ENCODE measurements at regions not wholly inside any gene's neighbourhood (a gene's known extent, or its start where the extent isn't known, plus 50 kb on each side); places are given as distances from the start of the nearest gene placed in this dataset.

DNA sequence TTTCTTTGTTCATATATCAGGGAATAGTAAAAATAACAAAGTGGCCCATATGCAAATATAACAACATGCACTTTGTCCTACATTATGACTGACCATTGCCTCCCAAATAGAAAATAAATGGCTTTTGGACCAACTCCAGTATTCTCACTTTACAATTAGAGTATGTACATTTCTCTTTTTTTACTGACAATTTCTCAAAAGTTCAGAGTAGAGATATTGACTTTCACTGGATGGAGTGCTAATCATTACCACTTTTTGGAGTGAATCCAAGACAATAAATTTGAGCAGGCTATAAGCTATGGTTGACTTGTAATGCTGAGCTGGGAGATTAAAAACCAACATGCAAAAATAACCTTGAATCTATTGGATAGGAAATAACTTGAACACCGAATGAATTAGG, 987.4 kb downstream of the SUCLG1 start:
- peaks cover 5% of the 10 kb centered on the region for H3K9me3 ChIP-seq (ENCODE audit: control insufficient read depth, low read length)
- DNase-seq (ENCODE audit: low read depth) = no peak
- H3K4me1 ChIP-seq (ENCODE audit: control insufficient read depth, insufficient read depth, low read length) = no peaks in the 10 kb centered on the region
- no peak overlapping the region for H3K4me3 ChIP-seq (ENCODE audit: low read length)
- no peaks in the 10 kb centered on the region for H3K36me3 ChIP-seq (ENCODE audit: control insufficient read depth, insufficient read depth, low read length, severe bottlenecking)
- no peak overlapping the region for H3K9ac ChIP-seq (ENCODE audit: low read length)
- no peaks in the 10 kb centered on the region for H3K27me3 ChIP-seq (replicated peaks; ENCODE audit: control insufficient read depth, insufficient read depth, low read length)

DNA sequence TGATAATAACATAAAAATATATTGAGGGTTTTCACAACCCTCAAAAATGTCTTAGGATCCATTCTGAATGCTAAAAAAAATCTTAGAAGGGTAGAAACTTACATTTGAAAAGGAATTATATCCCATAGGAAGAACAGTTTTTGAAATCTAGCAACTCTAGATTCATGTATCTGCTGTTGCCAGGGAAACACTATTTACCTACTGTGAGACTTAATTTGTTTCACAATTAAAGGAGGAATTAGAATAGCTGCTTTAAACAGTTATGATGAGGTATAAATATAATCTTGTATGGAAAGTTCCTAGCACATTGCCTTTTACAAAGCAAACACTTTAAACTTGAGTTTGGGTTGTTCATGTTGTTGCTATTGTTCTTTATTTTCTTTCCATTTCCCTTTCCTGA, 988.2 kb downstream of the SUCLG1 start:
- Histone ChIP-seq H3K27me3 (replicated peaks; ENCODE audit: control insufficient read depth, insufficient read depth, low read length) (no peaks in the 10 kb centered on the region), H3K9me3 (ENCODE audit: control insufficient read depth, low read length) (peaks cover 5% of the 10 kb centered on the region), H3K9ac (ENCODE audit: low read length) (no peak overlapping the region), H3K36me3 (ENCODE audit: control insufficient read depth, insufficient read depth, low read length, severe bottlenecking) (no peaks in the 10 kb centered on the region), H3K4me3 (ENCODE audit: low read length) (no peak overlapping the region), H3K4me1 (ENCODE audit: control insufficient read depth, insufficient read depth, low read length) (no peaks in the 10 kb centered on the region)
- DNase-seq (ENCODE audit: low read depth) = no peak

DNA sequence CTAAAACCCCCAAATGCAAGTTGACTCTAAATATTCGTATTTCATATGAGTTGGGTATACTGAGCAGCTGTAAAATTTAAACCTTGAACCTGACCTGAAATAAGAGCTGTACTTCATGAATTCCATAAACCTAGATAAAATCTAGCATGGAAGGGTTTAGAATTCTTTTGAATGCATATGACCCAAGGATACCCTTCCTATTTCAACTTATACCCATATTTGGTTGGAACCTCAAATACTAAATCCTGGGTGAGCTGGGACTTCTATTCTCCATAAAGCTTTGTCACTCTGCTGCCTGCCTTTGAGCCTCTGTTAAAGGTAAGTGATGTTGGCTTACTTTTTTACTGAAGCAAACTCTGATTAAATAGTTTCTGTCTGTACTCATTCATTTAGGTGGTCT, 994.6 kb downstream of the SUCLG1 start:
- H3K27me3 ChIP-seq (replicated peaks; ENCODE audit: control insufficient read depth, insufficient read depth, low read length) = no peaks in the 10 kb centered on the region
- no peak overlapping the region for H3K4me3 ChIP-seq (ENCODE audit: low read length)
- no peaks in the 10 kb centered on the region for H3K36me3 ChIP-seq (ENCODE audit: control insufficient read depth, insufficient read depth, low read length, severe bottlenecking)
- DNase-seq (ENCODE audit: low read depth) = peak; percentile 23
- H3K9me3 ChIP-seq (ENCODE audit: control insufficient read depth, low read length) = no peaks in the 10 kb centered on the region
- no peaks in the 10 kb centered on the region for H3K4me1 ChIP-seq (ENCODE audit: control insufficient read depth, insufficient read depth, low read length)
- H3K9ac ChIP-seq (ENCODE audit: low read length) = no peak overlapping the region

DNA sequence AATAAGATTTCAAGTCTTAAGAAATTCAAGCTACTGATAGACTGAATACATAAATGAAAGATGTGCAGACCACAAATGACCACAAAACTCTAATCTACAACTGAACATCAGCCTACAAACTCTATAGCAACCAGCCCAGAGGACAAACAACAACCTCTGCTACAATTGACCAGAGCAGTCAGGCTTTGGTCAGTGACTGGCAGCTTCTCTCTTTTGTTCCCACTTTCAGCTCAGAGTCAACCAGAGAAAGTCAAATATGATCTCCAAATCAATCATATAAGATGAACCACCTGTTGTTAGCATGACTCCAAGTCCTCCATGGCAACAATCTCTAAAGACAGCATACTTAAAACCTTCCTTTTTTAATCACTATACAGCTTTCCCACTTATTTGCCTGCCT, 996.2 kb downstream of the SUCLG1 start:
- Histone ChIP-seq H3K36me3 (ENCODE audit: control insufficient read depth, insufficient read depth, low read length, severe bottlenecking) (no peaks in the 10 kb centered on the region), H3K9ac (ENCODE audit: low read length) (no peak overlapping the region), H3K27me3 (replicated peaks; ENCODE audit: control insufficient read depth, insufficient read depth, low read length) (no peaks in the 10 kb centered on the region), H3K4me3 (ENCODE audit: low read length) (no peak overlapping the region), H3K4me1 (ENCODE audit: control insufficient read depth, insufficient read depth, low read length) (no peaks in the 10 kb centered on the region), H3K9me3 (ENCODE audit: control insufficient read depth, low read length) (no peaks in the 10 kb centered on the region)
- DNase-seq (ENCODE audit: low read depth) = no peak

DNA sequence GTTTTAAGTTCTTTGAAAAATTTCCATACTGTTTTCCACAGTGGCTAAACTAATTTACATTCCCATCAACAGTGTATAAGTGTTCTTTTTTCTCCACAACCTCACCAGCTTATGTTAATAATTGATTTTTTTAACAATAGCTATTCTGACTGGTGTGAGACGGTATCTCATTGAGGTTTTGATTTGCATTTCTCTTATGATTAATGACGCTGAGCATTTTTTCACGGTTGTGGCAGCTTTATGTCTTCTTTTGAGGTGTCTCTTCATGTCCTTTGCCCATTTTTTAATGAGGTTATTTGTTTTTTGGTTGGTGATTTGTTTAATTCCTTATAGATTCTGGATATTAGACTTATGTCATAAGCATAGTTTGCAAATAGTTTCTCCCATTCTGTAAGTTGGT, 997.9 kb downstream of the SUCLG1 start:
- H3K27me3 ChIP-seq (replicated peaks; ENCODE audit: control insufficient read depth, insufficient read depth, low read length) = no peaks in the 10 kb centered on the region
- H3K4me1 ChIP-seq (ENCODE audit: control insufficient read depth, insufficient read depth, low read length) = no peaks in the 10 kb centered on the region
- no peaks in the 10 kb centered on the region for H3K36me3 ChIP-seq (ENCODE audit: control insufficient read depth, insufficient read depth, low read length, severe bottlenecking)
- H3K4me3 ChIP-seq (ENCODE audit: low read length) = no peak overlapping the region
- H3K9me3 ChIP-seq (ENCODE audit: control insufficient read depth, low read length) = no peaks in the 10 kb centered on the region
- H3K9ac ChIP-seq (ENCODE audit: low read length) = no peak overlapping the region
- DNase-seq (ENCODE audit: low read depth) = no peak

DNA sequence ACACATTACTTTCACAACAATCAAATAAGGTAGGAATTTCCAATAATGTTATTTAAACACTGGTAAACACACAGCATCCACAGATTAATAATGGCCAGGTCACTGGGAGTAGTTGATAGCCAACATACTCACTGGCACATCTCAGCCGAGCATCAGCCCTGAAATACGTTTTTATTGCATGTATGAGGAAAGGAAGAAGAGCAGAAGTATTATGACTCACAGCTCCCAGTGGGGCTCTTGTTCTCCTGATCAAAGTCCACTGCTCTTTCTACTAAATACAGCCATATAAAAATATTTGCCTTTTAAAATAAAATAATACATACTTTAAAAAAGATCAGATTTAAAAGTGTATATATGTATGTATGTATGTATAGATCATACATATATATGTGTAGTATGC, 999.6 kb downstream of the SUCLG1 start:
- H3K4me1 ChIP-seq (ENCODE audit: control insufficient read depth, insufficient read depth, low read length) = no peaks in the 10 kb centered on the region
- no peaks in the 10 kb centered on the region for H3K27me3 ChIP-seq (replicated peaks; ENCODE audit: control insufficient read depth, insufficient read depth, low read length)
- no peaks in the 10 kb centered on the region for H3K36me3 ChIP-seq (ENCODE audit: control insufficient read depth, insufficient read depth, low read length, severe bottlenecking)
- H3K9ac ChIP-seq (ENCODE audit: low read length) = no peak overlapping the region
- no peak for DNase-seq (ENCODE audit: low read depth)
- no peaks in the 10 kb centered on the region for H3K9me3 ChIP-seq (ENCODE audit: control insufficient read depth, low read length)
- no peak overlapping the region for H3K4me3 ChIP-seq (ENCODE audit: low read length)

DNA sequence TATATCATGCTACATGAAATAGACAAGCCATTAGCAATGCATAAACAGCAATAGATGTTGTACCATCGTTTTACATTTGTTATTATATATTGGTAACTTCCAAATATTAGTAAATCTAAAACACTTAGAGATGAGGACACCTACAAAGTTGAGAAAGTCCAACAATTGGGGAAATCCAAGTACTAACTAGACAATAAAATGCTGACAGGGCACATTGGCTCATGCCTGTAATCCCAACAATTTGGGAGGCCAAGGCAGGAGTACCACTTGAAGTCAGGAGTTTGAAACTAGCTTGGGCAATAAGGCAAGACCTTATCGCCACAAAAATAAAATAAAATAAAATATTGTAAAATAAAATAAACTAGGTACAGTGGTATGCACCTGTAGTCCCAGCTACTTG, 1023.1 kb downstream of the SUCLG1 start:
- Histone ChIP-seq H3K4me3 (ENCODE audit: low read length) (no peak overlapping the region), H3K4me1 (ENCODE audit: control insufficient read depth, insufficient read depth, low read length) (no peaks in the 10 kb centered on the region), H3K9ac (ENCODE audit: low read length) (no peak overlapping the region), H3K36me3 (ENCODE audit: control insufficient read depth, insufficient read depth, low read length, severe bottlenecking) (no peaks in the 10 kb centered on the region), H3K9me3 (ENCODE audit: control insufficient read depth, low read length) (no peaks in the 10 kb centered on the region), H3K27me3 (replicated peaks; ENCODE audit: control insufficient read depth, insufficient read depth, low read length) (no peaks in the 10 kb centered on the region)
- DNase-seq (ENCODE audit: low read depth) = no peak

DNA sequence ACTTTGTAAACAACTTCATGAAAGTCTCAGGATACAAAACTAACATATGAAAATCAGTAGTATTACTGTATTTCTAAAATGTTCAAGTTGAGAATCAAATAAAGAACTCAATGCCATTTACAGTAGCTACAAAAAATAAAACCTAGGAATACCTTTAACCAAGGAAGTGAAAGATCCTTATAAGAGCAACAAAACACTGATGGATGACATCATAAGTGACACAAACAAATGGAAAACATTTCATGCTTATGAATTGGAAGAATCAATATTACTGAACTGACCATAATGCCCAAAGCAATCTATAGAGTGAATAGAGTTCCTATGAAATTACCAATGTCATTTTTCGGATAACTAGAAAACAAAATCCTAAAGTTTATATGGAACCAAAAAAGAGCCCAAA, 1038.1 kb downstream of the SUCLG1 start:
- no peaks in the 10 kb centered on the region for H3K36me3 ChIP-seq (ENCODE audit: control insufficient read depth, insufficient read depth, low read length, severe bottlenecking)
- no peak overlapping the region for H3K9ac ChIP-seq (ENCODE audit: low read length)
- H3K9me3 ChIP-seq (ENCODE audit: control insufficient read depth, low read length) = peaks cover 34% of the 10 kb centered on the region
- H3K27me3 ChIP-seq (replicated peaks; ENCODE audit: control insufficient read depth, insufficient read depth, low read length) = no peaks in the 10 kb centered on the region
- no peaks in the 10 kb centered on the region for H3K4me1 ChIP-seq (ENCODE audit: control insufficient read depth, insufficient read depth, low read length)
- H3K4me3 ChIP-seq (ENCODE audit: low read length) = no peak overlapping the region
- no peak for DNase-seq (ENCODE audit: low read depth)

DNA sequence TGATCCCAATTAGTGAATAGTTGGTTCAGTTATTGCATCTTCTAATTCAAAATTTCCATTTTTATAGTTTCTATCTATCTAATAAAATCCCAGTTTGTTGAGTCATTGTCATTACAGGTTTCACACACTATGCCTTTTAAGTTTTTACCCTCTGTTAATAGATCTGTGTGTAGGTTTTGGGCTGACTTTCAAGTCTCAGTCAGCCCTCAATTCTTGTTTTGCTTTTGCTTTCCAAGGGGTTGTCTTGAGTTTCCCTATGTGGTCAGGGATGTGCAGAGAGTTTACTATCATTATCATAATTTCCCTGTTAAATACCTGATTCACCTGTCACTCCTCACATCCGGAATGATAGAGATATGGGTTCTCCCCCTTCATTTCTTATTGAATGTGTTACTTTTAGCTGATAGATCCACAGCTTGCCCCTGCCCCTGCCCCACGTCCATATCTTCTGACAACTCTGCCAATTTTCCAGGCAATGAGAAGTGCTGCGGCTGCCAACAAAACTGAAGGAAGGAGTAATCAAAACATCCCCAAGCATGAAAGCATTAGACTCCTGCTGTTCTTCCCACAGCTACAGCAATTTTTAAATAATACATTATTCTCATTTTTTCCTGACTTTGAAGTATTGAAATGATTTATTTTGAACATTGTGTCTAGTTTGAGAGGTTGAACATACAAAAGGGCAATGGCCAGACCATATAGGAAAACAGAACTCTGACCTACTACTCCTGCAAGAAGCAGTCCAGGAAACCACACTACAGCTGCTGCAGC, 1064.8 kb downstream of the SUCLG1 start:
- Histone ChIP-seq H3K4me1 (ENCODE audit: control insufficient read depth, insufficient read depth, low read length) (no peaks in the 10 kb centered on the region), H3K36me3 (ENCODE audit: control insufficient read depth, insufficient read depth, low read length, severe bottlenecking) (no peaks in the 10 kb centered on the region), H3K27me3 (replicated peaks; ENCODE audit: control insufficient read depth, insufficient read depth, low read length) (no peaks in the 10 kb centered on the region), H3K4me3 (ENCODE audit: low read length) (no peak overlapping the region), H3K9ac (ENCODE audit: low read length) (no peak overlapping the region), H3K9me3 (ENCODE audit: control insufficient read depth, low read length) (no peaks in the 10 kb centered on the region)
- DNase-seq (ENCODE audit: low read depth) = no peak

DNA sequence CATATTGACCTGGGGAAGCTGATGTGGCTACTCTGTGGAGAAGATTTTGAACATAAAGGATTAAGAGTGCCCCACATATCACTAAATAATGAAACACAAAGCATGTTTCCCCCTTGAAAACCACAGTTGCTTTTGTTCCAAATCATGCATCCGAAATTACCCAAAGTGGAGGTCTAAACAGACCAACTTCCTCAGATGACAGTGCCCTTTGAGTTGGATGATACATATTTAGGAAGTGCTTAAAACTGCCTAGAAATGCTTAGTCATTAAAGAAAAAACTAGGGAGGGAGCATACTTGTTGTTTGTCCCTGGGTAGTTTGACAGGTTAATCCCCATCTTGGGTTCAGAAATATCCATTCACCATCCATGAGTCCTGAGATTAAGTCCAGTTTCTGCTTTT, 1070.3 kb downstream of the SUCLG1 start:
- H3K36me3 ChIP-seq (ENCODE audit: control insufficient read depth, insufficient read depth, low read length, severe bottlenecking) = no peaks in the 10 kb centered on the region
- H3K9ac ChIP-seq (ENCODE audit: low read length) = no peak overlapping the region
- no peaks in the 10 kb centered on the region for H3K9me3 ChIP-seq (ENCODE audit: control insufficient read depth, low read length)
- H3K27me3 ChIP-seq (replicated peaks; ENCODE audit: control insufficient read depth, insufficient read depth, low read length) = no peaks in the 10 kb centered on the region
- H3K4me1 ChIP-seq (ENCODE audit: control insufficient read depth, insufficient read depth, low read length) = no peaks in the 10 kb centered on the region
- no peak overlapping the region for H3K4me3 ChIP-seq (ENCODE audit: low read length)
- no peak for DNase-seq (ENCODE audit: low read depth)

DNA sequence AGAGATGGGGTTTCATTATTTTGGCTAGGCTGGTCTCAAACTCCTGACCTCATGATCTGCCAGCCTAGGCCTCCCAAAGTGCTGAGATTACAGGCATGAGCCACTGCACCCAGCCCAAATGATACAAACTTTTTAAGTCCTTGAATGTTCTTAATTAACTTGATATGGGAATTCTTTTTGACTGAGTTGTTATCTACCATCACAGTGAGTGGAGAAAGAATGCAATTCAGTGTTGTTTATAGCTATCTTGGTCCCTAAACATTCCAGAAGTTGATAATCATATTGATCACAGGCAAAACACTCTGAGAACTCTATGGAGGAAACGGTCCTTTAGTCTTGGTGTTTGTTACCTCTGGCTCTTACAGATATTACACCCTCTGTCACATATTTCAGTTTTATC, 1072.5 kb downstream of the SUCLG1 start:
- Histone ChIP-seq H3K4me1 (ENCODE audit: control insufficient read depth, insufficient read depth, low read length) (no peaks in the 10 kb centered on the region), H3K4me3 (ENCODE audit: low read length) (no peak overlapping the region), H3K36me3 (ENCODE audit: control insufficient read depth, insufficient read depth, low read length, severe bottlenecking) (no peaks in the 10 kb centered on the region), H3K9me3 (ENCODE audit: control insufficient read depth, low read length) (no peaks in the 10 kb centered on the region), H3K9ac (ENCODE audit: low read length) (no peak overlapping the region), H3K27me3 (replicated peaks; ENCODE audit: control insufficient read depth, insufficient read depth, low read length) (no peaks in the 10 kb centered on the region)
- no peak for DNase-seq (ENCODE audit: low read depth)

DNA sequence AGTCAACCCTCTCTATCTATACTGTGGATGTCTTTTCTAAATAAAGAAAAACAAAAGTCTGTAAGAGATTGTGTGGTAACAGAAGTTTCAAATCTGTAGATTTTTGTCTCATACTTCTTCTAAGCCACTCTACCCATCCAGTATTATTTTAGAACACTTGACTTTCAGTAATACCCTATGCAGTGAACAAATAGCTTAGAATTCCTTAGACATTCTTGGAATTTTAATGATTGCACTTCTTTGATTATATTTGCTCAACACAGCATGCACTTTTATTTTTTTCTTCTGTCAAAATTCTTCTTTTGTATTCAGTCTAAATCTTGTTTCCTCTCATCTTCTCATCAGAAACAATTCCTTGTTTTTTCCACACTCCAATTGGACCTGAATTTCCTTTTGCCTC, 1080.2 kb downstream of the SUCLG1 start:
- no peaks in the 10 kb centered on the region for H3K36me3 ChIP-seq (ENCODE audit: control insufficient read depth, insufficient read depth, low read length, severe bottlenecking)
- peak; percentile 62 for DNase-seq (ENCODE audit: low read depth)
- H3K4me3 ChIP-seq (ENCODE audit: low read length) = no peak overlapping the region
- H3K9ac ChIP-seq (ENCODE audit: low read length) = no peak overlapping the region
- H3K9me3 ChIP-seq (ENCODE audit: control insufficient read depth, low read length) = no peaks in the 10 kb centered on the region
- no peaks in the 10 kb centered on the region for H3K27me3 ChIP-seq (replicated peaks; ENCODE audit: control insufficient read depth, insufficient read depth, low read length)
- H3K4me1 ChIP-seq (ENCODE audit: control insufficient read depth, insufficient read depth, low read length) = no peaks in the 10 kb centered on the region
